ENCODE measurements at regions not wholly inside any gene's neighbourhood (a gene's known extent, or its start where the extent isn't known, plus 50 kb on each side); places are given as distances from the start of the nearest gene placed in this dataset.

GRCh38 chr5:104754311-104754995, 1191.9 kb upstream of the NUDT12 start:
- H3K79me2 ChIP-seq (ENCODE audit: control insufficient read depth, insufficient read depth, low read length, unreplicated experiment): no peaks in the 10 kb centered on the region
- no peaks in the 10 kb centered on the region for H3K27me3 ChIP-seq (ENCODE audit: insufficient read depth, low read length)
- H3K36me3 ChIP-seq (ENCODE audit: insufficient read depth, low read length): no peaks in the 10 kb centered on the region
- no peak overlapping the region for H3K4me3 ChIP-seq (ENCODE audit: low read depth, low read length)
- H2AFZ ChIP-seq (ENCODE audit: low read length, unreplicated experiment): no peak overlapping the region
- no peaks in the 10 kb centered on the region for H3K4me1 ChIP-seq (ENCODE audit: control insufficient read depth, insufficient read depth, low read length, unreplicated experiment)
- no peak overlapping the region for H3K27ac ChIP-seq (ENCODE audit: low read depth, low read length)

DNA sequence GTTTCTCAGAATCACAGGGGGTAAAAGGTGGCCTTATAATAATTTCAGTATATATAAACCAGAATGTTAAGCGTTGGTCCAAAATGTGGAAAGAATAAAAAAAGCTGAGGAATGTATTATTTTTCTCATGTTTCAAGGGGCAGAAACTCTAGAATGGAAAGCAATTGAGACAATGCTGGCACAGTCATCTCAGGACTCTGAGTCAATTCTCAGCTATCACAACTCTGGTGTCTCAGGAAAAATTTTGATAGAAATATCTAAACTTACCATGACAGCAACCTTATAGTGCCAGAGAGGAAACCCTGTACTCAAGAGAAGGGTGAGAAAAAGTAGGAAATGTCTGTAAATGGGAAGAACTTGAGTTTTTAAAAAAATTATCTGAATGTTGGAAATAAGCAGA, 1189.4 kb upstream of the NUDT12 start:
- Histone ChIP-seq H3K27ac (ENCODE audit: low read depth, low read length) (no peak overlapping the region), H3K36me3 (ENCODE audit: insufficient read depth, low read length) (no peaks in the 10 kb centered on the region), H3K27me3 (ENCODE audit: insufficient read depth, low read length) (no peaks in the 10 kb centered on the region), H2AFZ (ENCODE audit: low read length, unreplicated experiment) (peak overlapping the region; percentile 6), H3K4me1 (ENCODE audit: control insufficient read depth, insufficient read depth, low read length, unreplicated experiment) (no peaks in the 10 kb centered on the region), H3K4me3 (ENCODE audit: low read depth, low read length) (no peak overlapping the region), H3K79me2 (ENCODE audit: control insufficient read depth, insufficient read depth, low read length, unreplicated experiment) (no peaks in the 10 kb centered on the region)

- Histone ChIP-seq H3K4me1 (ENCODE audit: control insufficient read depth, insufficient read depth, low read length, unreplicated experiment) (no peaks in the 10 kb centered on the region), H3K27me3 (ENCODE audit: insufficient read depth, low read length) (no peaks in the 10 kb centered on the region), H3K27ac (ENCODE audit: low read depth, low read length) (no peak overlapping the region)
Measured at GRCh38 chr5:104739905-104740304, 1177.3 kb upstream of the NUDT12 start.

GRCh38 chr5:104739503-104739902, 1176.9 kb upstream of the NUDT12 start:
- Histone ChIP-seq H3K27ac (ENCODE audit: low read depth, low read length) (no peak overlapping the region), H3K4me1 (ENCODE audit: control insufficient read depth, insufficient read depth, low read length, unreplicated experiment) (no peaks in the 10 kb centered on the region), H3K79me2 (ENCODE audit: control insufficient read depth, insufficient read depth, low read length, unreplicated experiment) (no peaks in the 10 kb centered on the region), H2AFZ (ENCODE audit: low read length, unreplicated experiment) (no peak overlapping the region), H3K36me3 (ENCODE audit: insufficient read depth, low read length) (no peaks in the 10 kb centered on the region), H3K27me3 (ENCODE audit: insufficient read depth, low read length) (no peaks in the 10 kb centered on the region), H3K4me3 (ENCODE audit: low read depth, low read length) (no peak overlapping the region)

More at GRCh38 chr5:104739905-104740304, 1177.3 kb upstream of the NUDT12 start:
- Histone ChIP-seq H3K36me3 (ENCODE audit: insufficient read depth, low read length) (no peaks in the 10 kb centered on the region), H3K79me2 (ENCODE audit: control insufficient read depth, insufficient read depth, low read length, unreplicated experiment) (no peaks in the 10 kb centered on the region), H3K4me3 (ENCODE audit: low read depth, low read length) (no peak overlapping the region), H2AFZ (ENCODE audit: low read length, unreplicated experiment) (no peak overlapping the region)

DNA sequence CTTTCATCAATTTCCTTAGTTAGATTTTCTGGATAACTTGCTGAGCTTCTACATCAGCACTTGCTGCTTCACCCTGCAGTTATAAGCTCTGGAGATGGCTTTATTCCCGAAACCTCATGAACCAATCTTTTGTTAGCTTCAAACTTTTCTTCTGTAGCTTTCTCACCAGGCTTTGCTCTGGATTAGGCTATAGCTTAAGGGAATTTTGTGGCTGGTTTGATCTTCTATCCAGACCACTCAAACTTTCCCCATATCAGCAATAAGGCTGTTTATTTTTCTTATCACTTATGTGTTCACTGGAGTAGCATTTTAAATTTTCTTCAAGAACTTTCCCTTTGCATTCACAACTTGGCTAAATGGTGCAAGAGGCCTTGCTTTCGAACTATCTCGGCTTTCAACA, 1173.5 kb upstream of the NUDT12 start:
- Histone ChIP-seq H3K4me1 (ENCODE audit: control insufficient read depth, insufficient read depth, low read length, unreplicated experiment) (no peaks in the 10 kb centered on the region), H2AFZ (ENCODE audit: low read length, unreplicated experiment) (no peak overlapping the region), H3K79me2 (ENCODE audit: control insufficient read depth, insufficient read depth, low read length, unreplicated experiment) (no peaks in the 10 kb centered on the region), H3K36me3 (ENCODE audit: insufficient read depth, low read length) (no peaks in the 10 kb centered on the region), H3K27me3 (ENCODE audit: insufficient read depth, low read length) (no peaks in the 10 kb centered on the region), H3K27ac (ENCODE audit: low read depth, low read length) (no peak overlapping the region), H3K4me3 (ENCODE audit: low read depth, low read length) (no peak overlapping the region)

DNA sequence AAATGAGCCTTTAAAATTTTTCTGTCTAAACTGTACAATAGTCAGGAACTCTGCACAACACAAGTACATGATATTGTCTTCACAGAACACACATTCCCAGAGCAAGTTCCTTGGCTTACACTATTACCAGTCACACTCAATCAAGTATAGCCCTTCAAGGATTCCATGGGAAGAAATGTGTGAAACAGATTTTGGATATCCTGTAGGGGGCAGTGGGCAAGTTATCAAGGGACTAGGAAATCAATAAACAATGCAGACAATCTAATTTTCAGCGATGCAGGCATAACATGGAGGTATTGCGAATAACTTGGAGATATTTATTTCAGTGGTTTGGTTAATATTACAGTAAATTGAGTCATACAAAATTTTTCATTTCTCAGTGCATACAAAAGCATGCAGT, 1171.5 kb upstream of the NUDT12 start:
- Histone ChIP-seq H3K79me2 (ENCODE audit: control insufficient read depth, insufficient read depth, low read length, unreplicated experiment) (no peaks in the 10 kb centered on the region), H3K27ac (ENCODE audit: low read depth, low read length) (no peak overlapping the region), H3K27me3 (ENCODE audit: insufficient read depth, low read length) (no peaks in the 10 kb centered on the region), H2AFZ (ENCODE audit: low read length, unreplicated experiment) (no peak overlapping the region), H3K36me3 (ENCODE audit: insufficient read depth, low read length) (no peaks in the 10 kb centered on the region), H3K4me3 (ENCODE audit: low read depth, low read length) (no peak overlapping the region), H3K4me1 (ENCODE audit: control insufficient read depth, insufficient read depth, low read length, unreplicated experiment) (no peaks in the 10 kb centered on the region)

- no peak overlapping the region for H2AFZ ChIP-seq (ENCODE audit: low read length, unreplicated experiment)
- no peak overlapping the region for H3K4me3 ChIP-seq (ENCODE audit: low read depth, low read length)
- no peaks in the 10 kb centered on the region for H3K36me3 ChIP-seq (ENCODE audit: insufficient read depth, low read length)
- H3K27ac ChIP-seq (ENCODE audit: low read depth, low read length): no peak overlapping the region
- H3K4me1 ChIP-seq (ENCODE audit: control insufficient read depth, insufficient read depth, low read length, unreplicated experiment): no peaks in the 10 kb centered on the region
- no peaks in the 10 kb centered on the region for H3K27me3 ChIP-seq (ENCODE audit: insufficient read depth, low read length)
- H3K79me2 ChIP-seq (ENCODE audit: control insufficient read depth, insufficient read depth, low read length, unreplicated experiment): no peaks in the 10 kb centered on the region
Measured at GRCh38 chr5:104733063-104733669, 1170.6 kb upstream of the NUDT12 start.

DNA sequence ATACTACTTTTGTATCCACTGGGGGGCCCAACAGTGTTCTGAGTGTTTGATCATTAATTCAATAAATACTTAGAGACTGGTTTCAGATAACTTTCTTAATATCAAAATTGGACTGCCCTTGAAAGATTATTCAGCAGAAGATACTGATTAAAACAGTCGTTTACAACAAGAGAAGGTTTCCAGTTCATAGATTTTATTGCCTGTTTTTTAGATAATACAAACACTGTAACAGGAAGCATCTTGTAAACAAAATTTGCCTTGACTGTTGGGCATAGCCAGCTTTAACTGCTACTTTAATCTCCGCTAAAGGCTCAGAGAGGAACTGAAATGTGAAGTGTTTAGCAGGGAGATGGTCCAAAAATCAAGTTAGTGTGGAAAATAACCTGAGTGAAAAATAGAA, 1168.7 kb upstream of the NUDT12 start:
- Histone ChIP-seq H3K27me3 (ENCODE audit: insufficient read depth, low read length) (no peaks in the 10 kb centered on the region), H3K27ac (ENCODE audit: low read depth, low read length) (no peak overlapping the region), H3K79me2 (ENCODE audit: control insufficient read depth, insufficient read depth, low read length, unreplicated experiment) (no peaks in the 10 kb centered on the region), H3K4me3 (ENCODE audit: low read depth, low read length) (no peak overlapping the region), H3K4me1 (ENCODE audit: control insufficient read depth, insufficient read depth, low read length, unreplicated experiment) (no peaks in the 10 kb centered on the region), H2AFZ (ENCODE audit: low read length, unreplicated experiment) (no peak overlapping the region), H3K36me3 (ENCODE audit: insufficient read depth, low read length) (no peaks in the 10 kb centered on the region)

DNA sequence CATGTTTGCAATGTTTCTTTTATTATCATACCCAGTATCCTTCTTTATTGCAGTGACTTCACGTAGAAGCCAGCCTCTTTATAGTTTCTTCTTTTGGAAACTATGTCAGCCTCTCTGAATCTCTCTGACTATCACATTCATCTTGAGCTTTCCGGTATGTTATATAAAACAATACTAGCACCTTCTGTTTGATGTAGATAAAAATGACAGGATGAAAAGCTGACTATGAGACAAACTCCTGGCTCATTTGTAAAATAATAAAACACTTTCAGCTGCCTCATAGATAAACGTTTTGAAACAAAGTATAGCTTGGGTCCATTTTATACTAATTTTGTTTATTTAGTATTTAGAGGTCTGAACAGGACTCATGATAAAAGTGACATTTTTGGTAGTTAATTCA, 1145.4 kb upstream of the NUDT12 start:
- no peaks in the 10 kb centered on the region for H3K4me1 ChIP-seq (ENCODE audit: control insufficient read depth, insufficient read depth, low read length, unreplicated experiment)

GRCh38 chr5:104706600-104706999, 1144.0 kb upstream of the NUDT12 start:
- no peaks in the 10 kb centered on the region for H3K79me2 ChIP-seq (ENCODE audit: control insufficient read depth, insufficient read depth, low read length, unreplicated experiment)
- no peaks in the 10 kb centered on the region for H3K36me3 ChIP-seq (ENCODE audit: insufficient read depth, low read length)
- H3K4me3 ChIP-seq (ENCODE audit: low read depth, low read length): peak overlapping the region; percentile 55
- H2AFZ ChIP-seq (ENCODE audit: low read length, unreplicated experiment): no peak overlapping the region
- H3K4me1 ChIP-seq (ENCODE audit: control insufficient read depth, insufficient read depth, low read length, unreplicated experiment): no peaks in the 10 kb centered on the region
- H3K27me3 ChIP-seq (ENCODE audit: insufficient read depth, low read length): no peaks in the 10 kb centered on the region
- no peak overlapping the region for H3K27ac ChIP-seq (ENCODE audit: low read depth, low read length)

More for the DNA sequence above, 1145.4 kb upstream of the NUDT12 start:
- no peaks in the 10 kb centered on the region for H3K36me3 ChIP-seq (ENCODE audit: insufficient read depth, low read length)
- no peak overlapping the region for H3K27ac ChIP-seq (ENCODE audit: low read depth, low read length)
- H3K79me2 ChIP-seq (ENCODE audit: control insufficient read depth, insufficient read depth, low read length, unreplicated experiment): no peaks in the 10 kb centered on the region
- no peaks in the 10 kb centered on the region for H3K27me3 ChIP-seq (ENCODE audit: insufficient read depth, low read length)
- H3K4me3 ChIP-seq (ENCODE audit: low read depth, low read length): no peak overlapping the region
- no peak overlapping the region for H2AFZ ChIP-seq (ENCODE audit: low read length, unreplicated experiment)

DNA sequence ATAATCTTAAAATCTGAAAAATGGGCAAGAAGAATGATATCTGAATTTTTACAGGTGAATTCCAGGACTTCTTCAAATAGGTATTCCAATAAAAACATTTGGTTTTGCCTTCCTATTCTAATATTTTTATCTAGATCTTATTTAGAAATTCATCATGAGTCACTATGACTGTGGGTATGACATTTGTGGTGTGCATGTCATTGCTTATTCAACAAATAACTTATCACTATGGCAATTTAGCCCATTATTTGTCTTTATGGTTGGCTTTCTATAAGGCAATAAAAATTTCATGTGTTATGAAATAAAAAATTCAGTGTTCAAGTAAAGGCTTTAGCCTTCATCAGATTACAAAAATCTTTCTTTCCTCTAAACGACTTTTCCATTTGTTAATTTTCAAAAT, 1139.6 kb upstream of the NUDT12 start:
- Histone ChIP-seq H3K27ac (ENCODE audit: low read depth, low read length) (peak overlapping the region; percentile 29; the same call in 1 of the 2 replicates), H3K79me2 (ENCODE audit: control insufficient read depth, insufficient read depth, low read length, unreplicated experiment) (no peaks in the 10 kb centered on the region), H3K27me3 (ENCODE audit: insufficient read depth, low read length) (no peaks in the 10 kb centered on the region), H3K4me3 (ENCODE audit: low read depth, low read length) (no peak overlapping the region), H2AFZ (ENCODE audit: low read length, unreplicated experiment) (no peak overlapping the region), H3K4me1 (ENCODE audit: control insufficient read depth, insufficient read depth, low read length, unreplicated experiment) (no peaks in the 10 kb centered on the region), H3K36me3 (ENCODE audit: insufficient read depth, low read length) (no peaks in the 10 kb centered on the region)

All from ACC112 (cell line).